Fibroblast of lung (primary cell): ENCODE measurements at regions not wholly inside any gene's neighbourhood (a gene's known extent, or its start where the extent isn't known, plus 50 kb on each side); places are given as distances from the start of the nearest gene placed in this dataset.

Experiments
- CTCF ChIP-seq, 2 donors: IDR thresholded peaks in 1 of 2; conservative IDR thresholded peaks in 1 of 2; 1 replicate in 1 of 2; 2 replicates in 1 of 2; pipeline ENCODE4 v1.5.1; 2011 to 2012; ENCODE audit warnings: low read length in 2 of 2, control low read depth in 1 of 2, inconsistent platforms in 1 of 2, low read depth in 1 of 2, mild to moderate bottlenecking in 1 of 2
- EZH2 ChIP-seq: IDR thresholded peaks from 2 replicates; pipeline ENCODE4 v1.5.1; 2012; ENCODE audit warnings: low read length, control low read depth, mild to moderate bottlenecking; ENCODE audit errors: missing control alignments

GRCh38 chrX:4239650-4240540 lies 526.4 kb upstream of the PRKX start:
- no peak for TF ChIP-seq EZH2
- TF ChIP-seq CTCF (conservative IDR thresholded peaks at IDR 0.05 in 1 of 2, IDR thresholded peaks at IDR 0.05 in 1 of 2; ENCODE audit: low read depth in 1 of 2, low read length in 2 of 2), result no peak
